ENCODE measurements at regions not wholly inside any gene's neighbourhood (a gene's known extent, or its start where the extent isn't known, plus 50 kb on each side); places are given as distances from the start of the nearest gene placed in this dataset.

DNA sequence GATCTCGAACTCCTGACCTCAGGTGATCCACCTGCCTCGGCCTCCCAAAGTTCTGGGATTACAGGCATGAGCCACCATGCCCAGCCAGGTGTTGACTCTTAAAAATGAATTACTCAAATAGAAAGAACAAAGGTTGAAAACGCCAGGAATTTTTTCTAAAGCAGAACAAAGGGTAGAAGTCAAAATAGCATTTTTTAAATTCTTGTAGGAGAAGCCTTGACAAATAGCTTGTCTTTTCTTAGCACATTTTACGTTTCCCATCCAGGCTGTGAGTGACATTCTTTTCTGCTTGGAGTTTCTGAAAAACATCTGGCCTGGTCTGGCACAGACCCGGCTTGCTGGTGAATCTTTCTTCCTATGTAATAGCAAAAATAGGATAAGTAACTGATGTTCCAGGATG is 169.4 kb upstream of the ZNF462 start:
- H3K27ac ChIP-seq (ENCODE audit: low read depth, low read length): no peak overlapping the region
- TF ChIP-seq POU5F1 (IDR thresholded peaks at IDR 0.05; ENCODE audit: low read depth, low read length): no peak
- TF ChIP-seq TAF7 (optimal IDR thresholded peaks at IDR 0.05; ENCODE audit: borderline replicate concordance, low read depth, low read length): no peak
- TF ChIP-seq TCF12 (IDR thresholded peaks at IDR 0.05; ENCODE audit: low read depth, low read length): 0 out of 2 replicates have a peak, but pooled peaks have one; percentile 4
- TF ChIP-seq POLR2AphosphoS5 (IDR thresholded peaks at IDR 0.05; ENCODE audit: low read depth, low read length): no peak
- no peak for TF ChIP-seq CBX8 (IDR thresholded peaks at IDR 0.05; ENCODE audit: borderline replicate concordance, low read depth, low read length)
- no peak for TF ChIP-seq CEBPB (IDR thresholded peaks at IDR 0.05; ENCODE audit: low read depth, low read length)
- TF ChIP-seq SRF (IDR thresholded peaks at IDR 0.05; ENCODE audit: low read depth, low read length): no peak
- TF ChIP-seq TEAD4 (IDR thresholded peaks at IDR 0.05; ENCODE audit: low read depth, low read length): peak; percentile 44; the same call in 1 of the 2 replicates
- no peak for TF ChIP-seq RAD21 (IDR thresholded peaks at IDR 0.05 in 1 of 2, conservative IDR thresholded peaks at IDR 0.05 in 1 of 2; ENCODE audit: low read depth in 2 of 2, low read length in 2 of 2)
- no peak for TF ChIP-seq GABPA (IDR thresholded peaks at IDR 0.05; ENCODE audit: borderline replicate concordance, insufficient read depth, low read length)
- TF ChIP-seq YY1 (IDR thresholded peaks at IDR 0.05; ENCODE audit: low read depth, low read length): no peak
- TF ChIP-seq, protein P1, sequence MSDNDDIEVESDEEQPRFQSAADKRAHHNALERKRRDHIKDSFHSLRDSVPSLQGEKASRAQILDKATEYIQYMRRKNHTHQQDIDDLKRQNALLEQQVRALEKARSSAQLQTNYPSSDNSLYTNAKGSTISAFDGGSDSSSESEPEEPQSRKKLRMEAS (IDR thresholded peaks at IDR 0.05): no peak
- no peak for TF ChIP-seq KDM5A (IDR thresholded peaks at IDR 0.05; ENCODE audit: low read length)
- no peak for TF ChIP-seq BRCA1 (IDR thresholded peaks at IDR 0.05; ENCODE audit: low read depth, low read length)
- TF ChIP-seq SUZ12 (IDR thresholded peaks at IDR 0.05; ENCODE audit: low read length): no peak

More for the DNA sequence above, 169.4 kb upstream of the ZNF462 start:
- no peaks in the 10 kb centered on the region for H3K36me3 ChIP-seq (ENCODE audit: control insufficient read depth in 2 of 4, insufficient read depth in 4 of 4, low read length in 3 of 4)
- H3K4ac ChIP-seq (replicated peaks; ENCODE audit: insufficient read length, low read depth, low read length): no peak overlapping the region
- no peak overlapping the region for H3K4me2 ChIP-seq (ENCODE audit: insufficient read depth in 1 of 2, low read depth in 2 of 2, low read length in 2 of 2)
- no peak for FAIRE-seq
- no peak overlapping the region for H2AK5ac ChIP-seq (ENCODE audit: low read depth, low read length)
- H3K27me3 ChIP-seq (replicated peaks in 1 of 4; ENCODE audit: control insufficient read depth in 3 of 4, extremely low read depth in 1 of 4, insufficient read depth in 3 of 4, low read length in 3 of 4): no peaks in the 10 kb centered on the region
- H4K5ac ChIP-seq (ENCODE audit: insufficient read length, low read depth, low read length): no peak overlapping the region
- no peak overlapping the region for H2BK20ac ChIP-seq (ENCODE audit: low read length)
- DNase-seq (ENCODE audit: low read depth in 1 of 2, low spot score in 2 of 2): no peak
- no peak overlapping the region for H3K23ac ChIP-seq (ENCODE audit: insufficient read length)
- no peak overlapping the region for H3K18ac ChIP-seq (ENCODE audit: extremely low read depth, low read length)
- H4K20me1 ChIP-seq (replicated peaks in 1 of 2; ENCODE audit: control insufficient read depth in 1 of 2, insufficient read depth in 2 of 2, low read length in 2 of 2): no peaks in the 10 kb centered on the region
- 69% methylated on average over 5 of the region's 5 CpGs; no CpG with 5 or more reads in 1 of the 2 experiments for WGBS, 2 experiments (ENCODE audit: extremely low coverage in 1 of 2, insufficient coverage in 1 of 2, insufficient read length in 1 of 2, insufficient replicate concordance in 2 of 2, low coverage in 1 of 2, low lambda C conversion rate in 2 of 2, missing lambda C conversion rate in 1 of 2)
- ChIA-PET POLR2A (ENCODE audit: partially characterized antibody) (interaction anchor here (1.3 kb wide), 1 partner anchor 57 kb away, joined by 3 read pairs; no protein-coding TSS in a partner anchor), CTCF (ENCODE audit: partially characterized antibody) (interaction anchor here (1.7 kb wide), 1 partner anchor 10 kb away, joined by 4 read pairs; no protein-coding TSS in a partner anchor)
- H2BK5ac ChIP-seq (ENCODE audit: low read depth, low read length): no peak overlapping the region
- no peaks in the 10 kb centered on the region for H3K79me2 ChIP-seq (ENCODE audit: control insufficient read depth in 1 of 2, insufficient read depth in 2 of 2, low read length in 2 of 2)
- no peak overlapping the region for H2BK12ac ChIP-seq (ENCODE audit: low read depth, low read length)
- H3K4me1 ChIP-seq (replicated peaks in 1 of 4; ENCODE audit: control insufficient read depth in 3 of 4, insufficient read depth in 4 of 4, low read length in 3 of 4): peaks cover 0 to 3% (median 0%) of the 10 kb centered on the region in 4 experiments; a peak in 3 of 7 replicates
- no peaks in the 10 kb centered on the region for H3K23me2 ChIP-seq (ENCODE audit: low read depth, low read length)
- no peaks in the 10 kb centered on the region for H3K9me3 ChIP-seq (ENCODE audit: insufficient read depth in 2 of 2, low read depth in 1 of 2, low read length in 1 of 2)
- H3K79me1 ChIP-seq (ENCODE audit: low read depth, low read length): no peaks in the 10 kb centered on the region
- H3K56ac ChIP-seq (replicated peaks; ENCODE audit: insufficient read length, low read depth, low read length): no peak overlapping the region
- no peak overlapping the region for H2BK120ac ChIP-seq (replicated peaks; ENCODE audit: low read depth, low read length)
- H3K9ac ChIP-seq (replicated peaks in 1 of 4; ENCODE audit: extremely low read depth in 1 of 4, low read depth in 3 of 4, low read length in 3 of 4): no peak overlapping the region
- H4K8ac ChIP-seq (ENCODE audit: extremely low read depth, insufficient read depth, low read length): no peak overlapping the region
- H4K91ac ChIP-seq (replicated peaks; ENCODE audit: insufficient read length, low read length): no peak overlapping the region
- H3K14ac ChIP-seq (ENCODE audit: insufficient read length): no peak overlapping the region
- H3K4me3 ChIP-seq (ENCODE audit: extremely low read depth in 1 of 4, insufficient read depth in 2 of 4, low read depth in 3 of 4, low read length in 4 of 4): no peak overlapping the region
- H2AFZ ChIP-seq (ENCODE audit: low read length): no peak overlapping the region
- H2BK15ac ChIP-seq (ENCODE audit: low read length): no peak overlapping the region

Data from H1 (cell line).